WI38 (cell line): ENCODE measurements at regions not wholly inside any gene's neighbourhood (a gene's known extent, or its start where the extent isn't known, plus 50 kb on each side); places are given as distances from the start of the nearest gene placed in this dataset.

Experiments used
- H3K4me3 ChIP-seq: 2 replicates; pipeline ENCODE4 v1.5.1; 2011; ENCODE audit warnings: low read depth, mild to moderate bottlenecking, control low read depth, low read length
- CTCF ChIP-seq: IDR thresholded peaks from 2 replicates; pipeline ENCODE4 v1.5.1; 2012; ENCODE audit warnings: low read depth, mild to moderate bottlenecking, control low read depth, low read length

- no peak for TF ChIP-seq CTCF
- H3K4me3 ChIP-seq, result no peak overlapping the region
Observed at GRCh38 chr11:15828215-15828853, 528.0 kb downstream of the SOX6 start.

- TF ChIP-seq CTCF, result no peak
- H3K4me3 ChIP-seq, result no peak overlapping the region
Observed at GRCh38 chr11:15829312-15829711, 527.0 kb downstream of the SOX6 start.

GRCh38 chr11:15830741-15831428, 525.5 kb downstream of the SOX6 start:
- no peak overlapping the region for H3K4me3 ChIP-seq
- TF ChIP-seq CTCF, result no peak

GRCh38 chr11:15835788-15836411, 520.4 kb downstream of the SOX6 start:
- no peak for TF ChIP-seq CTCF
- H3K4me3 ChIP-seq, result no peak overlapping the region

GRCh38 chr11:15836795-15837194, 519.6 kb downstream of the SOX6 start:
- no peak for TF ChIP-seq CTCF
- H3K4me3 ChIP-seq, result no peak overlapping the region

GRCh38 chr11:15837901-15838489, 518.4 kb downstream of the SOX6 start:
- no peak overlapping the region for H3K4me3 ChIP-seq

More at GRCh38 chr11:15837901-15838489, 518.4 kb downstream of the SOX6 start:
- no peak for TF ChIP-seq CTCF
